Peyer's patch (tissue), 4 donors: ENCODE measurements at regions not wholly inside any gene's neighbourhood (a gene's known extent, or its start where the extent isn't known, plus 50 kb on each side); places are given as distances from the start of the nearest gene placed in this dataset.

ENCODE experiments used
- DNase-seq, 3 donors: peaks; one replicate each; pipeline ENCODE4 v3.0.0-alpha.2; 2017 to 2019
- H3K27ac ChIP-seq, 4 donors: fragments of 200-600 bp; sonication (generic); one replicate each; pipeline ENCODE4 v1.5.1; 2016 to 2019
- H3K27me3 ChIP-seq, 2 donors: fragments of 200-600 bp; sonication (generic); one replicate each; pipeline ENCODE4 v1.5.1; 2019
- H3K36me3 ChIP-seq, 3 donors: fragments of 200-600 bp; sonication (generic); one replicate each; pipeline ENCODE4 v1.5.1; 2016 to 2019
- H3K4me1 ChIP-seq, 4 donors: fragments of 200-600 bp; sonication (generic); one replicate each; pipeline ENCODE4 v1.5.1; 2016 to 2019
- H3K4me3 ChIP-seq, 4 donors: fragments of 200-600 bp; sonication (generic); 1 replicate in 3 of 4; 2 replicates in 1 of 4; pipeline ENCODE4 v1.5.1; 2016 to 2019; ENCODE audit warnings: mild to moderate bottlenecking in 1 of 4
- H3K9me3 ChIP-seq, 4 donors: fragments of 200-600 bp; sonication (generic); one replicate each; pipeline ENCODE4 v1.5.1; 2016 to 2019; ENCODE audit warnings: mild to moderate bottlenecking in 1 of 4
- POLR2A ChIP-seq, 2 donors: fragments of 450-650 bp; IDR thresholded peaks; one replicate each; pipeline ENCODE4 v1.5.1; 2017; ENCODE audit warnings: antibody characterized with exemption in 2 of 2, mild to moderate bottlenecking in 2 of 2, moderate library complexity in 2 of 2
- small RNA-seq, 2 donors: library from RNA; depleted of rRNA; stranded (forward); fragments of <200 nt; gene quantifications; one replicate each; pipeline ENCODE3, GENCODE V24; 2016
- TF ChIP-seq, protein P1 (sequence below), 6 experiments: fragments of 450-650 bp in 4 of 6; fragments of 200-600 bp in 2 of 6; sonication (generic) in 1 of 6; IDR thresholded peaks; one replicate each; pipeline ENCODE4 v1.5.1; 2017 to 2019; ENCODE audit warnings: antibody characterized with exemption in 6 of 6, mild to moderate bottlenecking in 3 of 6, moderate library complexity in 1 of 6

DNA sequence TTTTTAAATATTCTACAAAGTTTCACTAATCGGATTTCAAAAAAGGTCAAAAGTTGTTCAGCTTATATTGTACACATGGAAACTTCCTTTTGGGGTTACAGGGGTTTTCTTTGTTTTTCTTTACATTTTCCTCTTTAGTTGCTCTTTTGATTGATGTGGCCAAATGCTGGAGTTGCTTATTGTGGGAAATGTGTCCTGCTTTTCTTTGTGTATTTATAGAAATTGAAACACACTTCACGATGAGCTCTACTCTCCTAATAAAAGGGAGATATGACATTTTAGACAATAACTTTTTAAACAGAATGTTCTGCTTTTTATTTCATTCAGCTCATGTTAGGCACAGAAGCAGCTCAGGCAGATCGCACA lies 50.7 kb upstream of the SPRY1 start:
- TF ChIP-seq, protein P1, sequence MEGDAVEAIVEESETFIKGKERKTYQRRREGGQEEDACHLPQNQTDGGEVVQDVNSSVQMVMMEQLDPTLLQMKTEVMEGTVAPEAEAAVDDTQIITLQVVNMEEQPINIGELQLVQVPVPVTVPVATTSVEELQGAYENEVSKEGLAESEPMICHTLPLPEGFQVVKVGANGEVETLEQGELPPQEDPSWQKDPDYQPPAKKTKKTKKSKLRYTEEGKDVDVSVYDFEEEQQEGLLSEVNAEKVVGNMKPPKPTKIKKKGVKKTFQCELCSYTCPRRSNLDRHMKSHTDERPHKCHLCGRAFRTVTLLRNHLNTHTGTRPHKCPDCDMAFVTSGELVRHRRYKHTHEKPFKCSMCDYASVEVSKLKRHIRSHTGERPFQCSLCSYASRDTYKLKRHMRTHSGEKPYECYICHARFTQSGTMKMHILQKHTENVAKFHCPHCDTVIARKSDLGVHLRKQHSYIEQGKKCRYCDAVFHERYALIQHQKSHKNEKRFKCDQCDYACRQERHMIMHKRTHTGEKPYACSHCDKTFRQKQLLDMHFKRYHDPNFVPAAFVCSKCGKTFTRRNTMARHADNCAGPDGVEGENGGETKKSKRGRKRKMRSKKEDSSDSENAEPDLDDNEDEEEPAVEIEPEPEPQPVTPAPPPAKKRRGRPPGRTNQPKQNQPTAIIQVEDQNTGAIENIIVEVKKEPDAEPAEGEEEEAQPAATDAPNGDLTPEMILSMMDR (IDR thresholded peaks at IDR 0.05), result no peak
- TF ChIP-seq POLR2A (IDR thresholded peaks at IDR 0.05), result no peak
- Histone ChIP-seq H3K27me3 (no peaks in the 10 kb centered on the region), H3K4me1 (no peaks in the 10 kb centered on the region), H3K9me3 (no peaks in the 10 kb centered on the region), H3K4me3 (no peak overlapping the region), H3K36me3 (no peaks in the 10 kb centered on the region), H3K27ac (no peak overlapping the region)
- DNase-seq, result no peak

GRCh38 chr4:123346330-123346940 lies 50.2 kb upstream of the SPRY1 start:
- Histone ChIP-seq H3K36me3 (no peaks in the 10 kb centered on the region), H3K4me1 (no peaks in the 10 kb centered on the region), H3K27ac (no peak overlapping the region), H3K9me3 (no peaks in the 10 kb centered on the region), H3K4me3 (no peak overlapping the region), H3K27me3 (no peaks in the 10 kb centered on the region)
- no peak for DNase-seq
- TF ChIP-seq POLR2A (IDR thresholded peaks at IDR 0.05), result no peak

Small RNAs in the stretch of these regions (small RNA-seq; reads per million reads assigned to genes)
- gene AC026402.1, result 0 reads per million in 2 donors
